Right lobe of liver (tissue), 6 donors: ENCODE measurements at regions not wholly inside any gene's neighbourhood (a gene's known extent, or its start where the extent isn't known, plus 50 kb on each side); places are given as distances from the start of the nearest gene placed in this dataset.

Experiments used
- ATAC-seq, 4 donors: fragments of 200-7000 bp; cut with Tn5 transposase; one replicate each; pipeline ENCODE4 v1.9.1; 2020; ENCODE audit warnings: mild to moderate bottlenecking in 4 of 4, moderate library complexity in 4 of 4
- DNase-seq, 3 donors: peaks; one replicate each; pipeline ENCODE4 v3.0.0-alpha.2; 2020
- H3K27ac ChIP-seq, 3 donors: fragments of 200-600 bp; one replicate each; pipeline ENCODE4 v1.8.0; 2022
- H3K27me3 ChIP-seq, 2 donors: fragments of 200-600 bp; one replicate each; pipeline ENCODE4 v1.8.0; 2022
- H3K36me3 ChIP-seq, 4 donors: fragments of 200-600 bp; sonication (generic) in 1 of 4; one replicate each; pipeline versions ENCODE4 v1.5.1 to v1.8.0; 2017 to 2022; ENCODE audit warnings: control low read depth in 1 of 4
- H3K4me1 ChIP-seq, 4 donors: fragments of 200-600 bp; sonication (generic) in 1 of 4; one replicate each; pipeline versions ENCODE4 v1.5.1 to v1.8.0; 2017 to 2022; ENCODE audit warnings: control low read depth in 1 of 4
- H3K4me3 ChIP-seq, 3 donors: fragments of 200-600 bp; one replicate each; pipeline ENCODE4 v1.8.0; 2022
- H3K9me3 ChIP-seq, 4 donors: fragments of 200-600 bp; sonication (generic) in 1 of 4; one replicate each; pipeline versions ENCODE4 v1.5.1 to v1.8.0; 2017 to 2022; ENCODE audit warnings: control low read depth in 1 of 4
- CTCF ChIP-seq, 4 donors: fragments of 200-600 bp in 3 of 4; fragments of 450-650 bp in 1 of 4; IDR thresholded peaks; one replicate each; pipeline versions ENCODE4 v1.5.1 to v1.8.0; 2016 to 2022; ENCODE audit warnings: antibody characterized with exemption in 4 of 4, mild to moderate bottlenecking in 2 of 4
- POLR2A ChIP-seq: fragments of 450-650 bp; IDR thresholded peaks from one replicate; pipeline ENCODE4 v1.6.1; 2017; ENCODE audit warnings: antibody characterized with exemption, mild to moderate bottlenecking
- WGBS: methylation state at CpG from one replicate; pipeline ENCODE4 v1.1.6; 2018; ENCODE audit warnings: low coverage, low lambda C conversion rate; ENCODE audit not compliant: insufficient coverage; ENCODE audit errors: missing lambda C conversion rate; 5-methylcytosine and 5-hydroxymethylcytosine counted together
- intact Hi-C, 2 donors: fragments of 100-400 bp; cut with DNase I; formaldehyde crosslinking; loops; one replicate each; pipeline versions ENCODE4 v1.11.2 to v1.14.1; 2022
- donor health status: DM: no; HTN: yes; CAD: no.
- donor health status: DM: no; HTN: no; CAD: no.
- donor health status: DM: no; HTN: no; CAD: no.
- donor health status: DM: no; HTN: yes; CAD: no.
- donor health status: DM: no; HTN: yes; CAD: no.

DNA sequence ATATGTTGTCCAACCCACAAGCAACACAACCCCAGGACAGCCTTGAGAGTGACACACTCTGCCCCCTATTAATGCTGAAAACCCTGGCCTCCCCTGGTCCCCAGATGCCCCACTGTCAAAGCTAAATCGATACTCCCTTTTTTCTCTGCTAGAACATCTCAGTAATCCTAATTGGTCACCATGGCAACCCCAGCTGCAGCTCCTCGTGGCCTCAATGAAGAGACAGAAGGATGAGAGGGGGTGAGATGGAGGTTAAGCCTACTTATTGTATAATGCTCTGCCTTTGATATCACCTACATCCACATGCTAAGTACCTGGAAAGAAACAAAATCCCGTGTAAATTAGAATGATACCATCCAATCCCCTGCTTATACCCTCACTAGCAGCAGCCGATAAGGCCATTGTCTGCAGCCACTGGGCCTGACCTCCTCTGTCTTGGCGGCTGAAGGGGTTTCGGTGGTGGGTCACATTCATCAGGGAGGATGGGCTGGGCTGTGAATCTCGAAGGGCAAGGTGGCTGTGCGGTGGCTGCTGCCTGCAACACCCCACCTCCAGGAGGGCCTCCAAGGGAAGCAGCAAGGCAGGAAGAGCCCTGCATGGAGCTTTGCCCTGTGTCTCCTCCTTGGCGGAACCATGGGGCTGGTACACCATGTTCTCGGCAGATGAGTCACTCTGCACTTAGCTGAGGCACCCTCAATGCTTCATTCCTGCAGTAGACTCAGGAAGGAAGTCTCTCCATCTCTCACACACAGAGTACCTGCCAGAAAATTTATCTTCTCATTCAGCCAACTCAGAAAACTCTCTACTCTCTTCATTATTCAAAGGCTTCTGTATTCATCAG, 399.5 kb downstream of the BUD13 start:
- 55% methylated on average over 3 of the region's 10 CpGs for WGBS
- H3K27ac ChIP-seq = no peak overlapping the region
- H3K9me3 ChIP-seq = no peaks in the 10 kb centered on the region
- intact Hi-C loops = no loop called here
- no peak overlapping the region for H3K4me3 ChIP-seq
- ATAC-seq = no peak
- no peaks in the 10 kb centered on the region for H3K27me3 ChIP-seq
- TF ChIP-seq POLR2A (no peak), CTCF (IDR thresholded peaks at IDR 0.05) (no peak)
- H3K4me1 ChIP-seq = no peaks in the 10 kb centered on the region
- no peaks in the 10 kb centered on the region for H3K36me3 ChIP-seq
- no peak for DNase-seq

GRCh38 chr11:116371146-116371545, 401.6 kb downstream of the BUD13 start:
- intact Hi-C loops = no loop called here
- no peak for DNase-seq
- Histone ChIP-seq H3K4me3 (no peak overlapping the region), H3K36me3 (no peaks in the 10 kb centered on the region), H3K4me1 (no peaks in the 10 kb centered on the region), H3K27ac (no peak overlapping the region), H3K9me3 (no peaks in the 10 kb centered on the region), H3K27me3 (no peaks in the 10 kb centered on the region)
- whole genome bisulfite sequencing = 42% methylated on average over 1 of the region's 3 CpGs
- no peak for ATAC-seq
- TF ChIP-seq CTCF (IDR thresholded peaks at IDR 0.05) (no peak), POLR2A (no peak)

- Histone ChIP-seq H3K9me3 (no peaks in the 10 kb centered on the region), H3K27me3 (no peaks in the 10 kb centered on the region), H3K36me3 (no peaks in the 10 kb centered on the region), H3K4me1 (no peaks in the 10 kb centered on the region), H3K4me3 (no peak overlapping the region), H3K27ac (no peak overlapping the region)
- TF ChIP-seq POLR2A (no peak), CTCF (IDR thresholded peaks at IDR 0.05) (no peak)
- intact Hi-C loops = no loop called here
- no peak for ATAC-seq
- 22% methylated on average over 3 of the region's 5 CpGs for WGBS
- no peak for DNase-seq
Observed at GRCh38 chr11:116368784-116369183, 404.0 kb downstream of the BUD13 start.

GRCh38 chr11:116366980-116367645, 405.7 kb downstream of the BUD13 start:
- intact Hi-C loops = no loop called here
- Histone ChIP-seq H3K4me3 (no peak overlapping the region), H3K36me3 (no peaks in the 10 kb centered on the region), H3K27ac (no peak overlapping the region), H3K9me3 (no peaks in the 10 kb centered on the region), H3K27me3 (no peaks in the 10 kb centered on the region), H3K4me1 (no peaks in the 10 kb centered on the region)
- TF ChIP-seq POLR2A (no peak), CTCF (IDR thresholded peaks at IDR 0.05) (no peak)
- ATAC-seq (no peak), DNase-seq (no peak)
- WGBS = 23% methylated on average over 4 of the region's 4 CpGs
